ENCODE measurements at regions not wholly inside any gene's neighbourhood (a gene's known extent, or its start where the extent isn't known, plus 50 kb on each side); places are given as distances from the start of the nearest gene placed in this dataset.

DNA sequence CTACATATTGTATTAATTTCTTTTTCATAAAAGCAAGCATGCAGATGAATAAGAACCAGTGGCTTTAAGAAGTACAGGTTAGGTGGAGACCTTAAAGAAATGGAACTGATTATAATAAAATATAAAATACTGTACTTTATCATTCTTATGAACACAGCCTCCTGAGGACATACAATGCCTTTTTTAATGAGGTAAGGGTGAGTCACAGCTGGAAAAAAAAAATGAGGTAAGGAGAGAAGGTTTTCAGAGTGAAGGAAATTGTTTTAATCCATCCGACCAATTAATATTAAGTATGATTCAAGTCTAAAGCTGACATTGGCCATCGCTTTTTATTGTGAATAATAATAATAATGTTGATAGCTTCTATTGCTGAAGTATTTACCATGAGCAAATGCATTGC lies 170.3 kb upstream of the SOX2 start:
- Histone ChIP-seq H3K9me3 (ENCODE audit: low read length) (no peaks in the 10 kb centered on the region), H3K27me3 (ENCODE audit: low read length) (peaks cover 18% of the 10 kb centered on the region; the same call in 1 of the 2 replicates), H4K20me1 (ENCODE audit: low read length) (no peaks in the 10 kb centered on the region), H3K4me1 (ENCODE audit: insufficient read depth, low read length) (0 out of 2 replicates have a peak, but pooled peaks cover 6% of the 10 kb centered on the region), H2AFZ (ENCODE audit: low read length) (no peak overlapping the region), H3K9me2 (replicated peaks; ENCODE audit: low read length) (no peaks in the 10 kb centered on the region), H3K36me3 (ENCODE audit: low read depth, low read length) (no peaks in the 10 kb centered on the region), H3F3A (ENCODE audit: low read length, unreplicated experiment) (no peaks in the 10 kb centered on the region), H3K4me3 (ENCODE audit: low read length) (no peak overlapping the region), H3K9ac (ENCODE audit: low read length) (no peak overlapping the region), H3K4me2 (ENCODE audit: low read length) (no peak overlapping the region), H3K27ac (ENCODE audit: low read length) (no peak overlapping the region), H3K79me2 (ENCODE audit: low read length) (no peaks in the 10 kb centered on the region)
- ChIA-PET POLR2A (ENCODE audit: unreplicated experiment) (no interaction called here), CTCF (no interaction called here)
- ATAC-seq: no peak
- TF ChIP-seq, protein P1, sequence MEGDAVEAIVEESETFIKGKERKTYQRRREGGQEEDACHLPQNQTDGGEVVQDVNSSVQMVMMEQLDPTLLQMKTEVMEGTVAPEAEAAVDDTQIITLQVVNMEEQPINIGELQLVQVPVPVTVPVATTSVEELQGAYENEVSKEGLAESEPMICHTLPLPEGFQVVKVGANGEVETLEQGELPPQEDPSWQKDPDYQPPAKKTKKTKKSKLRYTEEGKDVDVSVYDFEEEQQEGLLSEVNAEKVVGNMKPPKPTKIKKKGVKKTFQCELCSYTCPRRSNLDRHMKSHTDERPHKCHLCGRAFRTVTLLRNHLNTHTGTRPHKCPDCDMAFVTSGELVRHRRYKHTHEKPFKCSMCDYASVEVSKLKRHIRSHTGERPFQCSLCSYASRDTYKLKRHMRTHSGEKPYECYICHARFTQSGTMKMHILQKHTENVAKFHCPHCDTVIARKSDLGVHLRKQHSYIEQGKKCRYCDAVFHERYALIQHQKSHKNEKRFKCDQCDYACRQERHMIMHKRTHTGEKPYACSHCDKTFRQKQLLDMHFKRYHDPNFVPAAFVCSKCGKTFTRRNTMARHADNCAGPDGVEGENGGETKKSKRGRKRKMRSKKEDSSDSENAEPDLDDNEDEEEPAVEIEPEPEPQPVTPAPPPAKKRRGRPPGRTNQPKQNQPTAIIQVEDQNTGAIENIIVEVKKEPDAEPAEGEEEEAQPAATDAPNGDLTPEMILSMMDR (conservative IDR thresholded peaks at IDR 0.05; ENCODE audit: low read depth, low read length): no peak
- no TSS peak for BruUV-seq (replicated peaks)
- intact Hi-C loops (cut with micrococcal nuclease): no loop called here
- peak; percentile 41 for DNase-seq

GRCh38 chr3:181534781-181535221 lies 176.9 kb upstream of the SOX2 start:
- Histone ChIP-seq H3K4me3 (ENCODE audit: low read length) (no peak overlapping the region), H2AFZ (ENCODE audit: low read length) (no peak overlapping the region), H3K27me3 (ENCODE audit: low read length) (peaks cover 60% of the 10 kb centered on the region), H3K9me2 (replicated peaks; ENCODE audit: low read length) (no peaks in the 10 kb centered on the region), H3K79me2 (ENCODE audit: low read length) (no peaks in the 10 kb centered on the region), H3K27ac (ENCODE audit: low read length) (no peak overlapping the region), H3K9ac (ENCODE audit: low read length) (no peak overlapping the region), H3K4me2 (ENCODE audit: low read length) (no peak overlapping the region), H4K20me1 (ENCODE audit: low read length) (no peaks in the 10 kb centered on the region), H3K9me3 (ENCODE audit: low read length) (no peaks in the 10 kb centered on the region; the same call in 1 of the 2 replicates), H3F3A (ENCODE audit: low read length, unreplicated experiment) (no peaks in the 10 kb centered on the region), H3K4me1 (ENCODE audit: insufficient read depth, low read length) (no peaks in the 10 kb centered on the region), H3K36me3 (ENCODE audit: low read depth, low read length) (no peaks in the 10 kb centered on the region)
- intact Hi-C loops (cut with micrococcal nuclease): no loop called here
- DNase-seq (no peak), ATAC-seq (no peak)
- no TSS peak for BruUV-seq (replicated peaks)
- TF ChIP-seq EZH2phosphoT487 (IDR thresholded peaks at IDR 0.05; ENCODE audit: borderline replicate concordance, low read length): no peak
- TF ChIP-seq, protein P1 (conservative IDR thresholded peaks at IDR 0.05; ENCODE audit: low read depth, low read length): no peak
- no peak for TF ChIP-seq EZH2 (IDR thresholded peaks at IDR 0.05; ENCODE audit: low read length, unreplicated experiment)
- ChIA-PET POLR2A (ENCODE audit: unreplicated experiment) (no interaction called here), CTCF (no interaction called here)

DNA sequence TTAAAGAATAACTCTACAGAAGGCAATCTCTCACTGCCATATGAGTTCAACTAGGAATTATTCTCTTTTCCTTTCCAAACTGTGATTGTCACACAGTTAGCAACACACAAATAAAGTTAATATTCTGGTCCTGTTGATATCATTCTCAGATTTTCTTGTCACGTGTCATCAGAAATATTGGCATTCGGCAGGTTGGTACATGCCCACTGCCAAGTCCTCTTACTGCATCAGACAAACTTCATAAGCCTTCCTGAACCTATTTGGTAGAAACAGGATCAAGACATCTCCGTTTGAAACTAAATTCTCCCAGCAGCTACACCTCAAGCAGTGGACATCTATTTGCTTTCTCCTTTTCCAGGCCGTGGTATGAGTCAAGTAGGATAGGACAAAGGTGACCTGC lies 177.9 kb upstream of the SOX2 start:
- intact Hi-C loops (cut with micrococcal nuclease): no loop called here
- Histone ChIP-seq H3K4me1 (ENCODE audit: insufficient read depth, low read length) (no peaks in the 10 kb centered on the region), H3K36me3 (ENCODE audit: low read depth, low read length) (no peaks in the 10 kb centered on the region), H3K27me3 (ENCODE audit: low read length) (peaks cover 60% of the 10 kb centered on the region), H3K9me3 (ENCODE audit: low read length) (no peaks in the 10 kb centered on the region; the same call in 1 of the 2 replicates), H3K4me2 (ENCODE audit: low read length) (no peak overlapping the region), H3K9ac (ENCODE audit: low read length) (no peak overlapping the region), H3K9me2 (replicated peaks; ENCODE audit: low read length) (no peaks in the 10 kb centered on the region), H2AFZ (ENCODE audit: low read length) (no peak overlapping the region), H3K4me3 (ENCODE audit: low read length) (no peak overlapping the region), H3F3A (ENCODE audit: low read length, unreplicated experiment) (no peaks in the 10 kb centered on the region), H4K20me1 (ENCODE audit: low read length) (no peaks in the 10 kb centered on the region), H3K27ac (ENCODE audit: low read length) (no peak overlapping the region), H3K79me2 (ENCODE audit: low read length) (no peaks in the 10 kb centered on the region)
- DNase-seq (no peak), ATAC-seq (no peak)
- TF ChIP-seq EZH2 (IDR thresholded peaks at IDR 0.05; ENCODE audit: low read length, unreplicated experiment) (no peak), EZH2phosphoT487 (IDR thresholded peaks at IDR 0.05; ENCODE audit: borderline replicate concordance, low read length) (no peak)
- TF ChIP-seq, protein P1 (conservative IDR thresholded peaks at IDR 0.05; ENCODE audit: low read depth, low read length): no peak
- no TSS peak for BruUV-seq (replicated peaks)
- ChIA-PET CTCF (no interaction called here), POLR2A (ENCODE audit: unreplicated experiment) (interaction anchor here (0.7 kb wide), 1 partner anchor 918 kb away, joined by 3 read pairs; no protein-coding TSS in a partner anchor)
